B cell (primary cell): ENCODE measurements at regions not wholly inside any gene's neighbourhood (a gene's known extent, or its start where the extent isn't known, plus 50 kb on each side); places are given as distances from the start of the nearest gene placed in this dataset.
"Not testable (repeated sequence)": the region's sequence is repeated elsewhere in the genome, so short reads cannot be mapped to it uniquely, and the experiment has no call there.

Source experiments
- ATAC-seq: fragments of 200-7000 bp; cut with Tn5 transposase; one replicate; pipeline ENCODE4 v1.10.0; 2021; ENCODE audit warnings: low read depth, mild to moderate bottlenecking, moderate number of reproducible peaks, moderate library complexity
- CTCF ChIA-PET: fragments of 350-600 bp; sonication (Branson Sonifier 250); formaldehyde crosslinking; loops from one replicate; lab custom pipeline; 2021; ENCODE audit warnings: antibody characterized with exemption, inconsistent platforms; lab: Charles Lee
- POLR2A ChIA-PET: fragments of 350-600 bp; sonication (Branson Sonifier 250); formaldehyde crosslinking; loops from one replicate; lab custom pipeline; 2021; ENCODE audit warnings: antibody characterized with exemption; lab: Charles Lee
- DNase-seq: peaks from one replicate; pipeline ENCODE4 v3.0.0; 2013
- H2AFZ ChIP-seq: 2 replicates; pipeline ENCODE4 v1.6.1; 2012; ENCODE audit warnings: mild to moderate bottlenecking, low read depth, low read length; ENCODE audit not compliant: insufficient read depth, poor library complexity, severe bottlenecking
- H3K27ac ChIP-seq, 2 donors: 1 replicate in 1 of 2; 2 replicates in 1 of 2; pipeline ENCODE4 v1.5.1; 2012 to 2013; ENCODE audit warnings: low read length in 2 of 2, mild to moderate bottlenecking in 2 of 2, moderate library complexity in 1 of 2
- H3K27me3 ChIP-seq, 4 experiments: fragments of 200-600 bp in 1 of 4; sonication (generic) in 1 of 4; replicated peaks in 1 of 4; 1 replicate in 2 of 4; 2 replicates in 2 of 4; pipeline versions ENCODE4 v1.6.1 to v1.7.0; 2013 to 2016; ENCODE audit warnings: low read length in 3 of 4, mild to moderate bottlenecking in 2 of 4, mixed read lengths in 1 of 4, moderate library complexity in 1 of 4; ENCODE audit not compliant: insufficient read depth in 4 of 4, control insufficient read depth in 3 of 4; ENCODE audit errors: control extremely low read depth in 1 of 4
- H3K36me3 ChIP-seq, 2 experiments: replicated peaks in 1 of 2; 1 replicate in 1 of 2; 2 replicates in 1 of 2; pipeline versions ENCODE4 v1.6.1 to v1.7.1; 2013; ENCODE audit warnings: low read length in 1 of 2; ENCODE audit not compliant: insufficient read depth in 2 of 2, control insufficient read depth in 1 of 2; ENCODE audit errors: control extremely low read depth in 1 of 2, extremely low read depth in 1 of 2
- H3K4me1 ChIP-seq, 2 donors: fragments of 200-600 bp in 1 of 2; sonication (generic) in 1 of 2; 1 replicate in 1 of 2; 2 replicates in 1 of 2; pipeline versions ENCODE4 v1.5.1 to v1.6.1; 2013 to 2017; ENCODE audit warnings: low read length in 2 of 2; ENCODE audit not compliant: control insufficient read depth in 2 of 2, insufficient read depth in 2 of 2
- H3K4me2 ChIP-seq: replicated peaks from 2 replicates; pipeline ENCODE3; 2012; ENCODE audit warnings: mild to moderate bottlenecking, low read depth, low read length; ENCODE audit not compliant: poor library complexity, severe bottlenecking
- H3K4me3 ChIP-seq, 5 experiments: fragments of 200-600 bp in 1 of 5; sonication (generic) in 1 of 5; 1 replicate in 3 of 5; 2 replicates in 2 of 5; pipeline versions ENCODE4 v1.5.1 to v1.7.0; 2011 to 2016; ENCODE audit warnings: low read length in 4 of 5, mild to moderate bottlenecking in 4 of 5, low read depth in 2 of 5, control low read depth in 1 of 5, moderate library complexity in 1 of 5; ENCODE audit not compliant: insufficient read depth in 1 of 5; ENCODE audit errors: control extremely low read depth in 1 of 5, extremely low read depth in 1 of 5
- H3K79me2 ChIP-seq: fragments of 200-600 bp; sonication (generic); one replicate; pipeline ENCODE4 v1.6.0; 2016; ENCODE audit warnings: low read length; ENCODE audit not compliant: control insufficient read depth, insufficient read depth
- H3K9ac ChIP-seq: fragments of 200-600 bp; sonication (generic); 2 replicates; pipeline ENCODE4 v1.6.1; 2017; ENCODE audit warnings: mild to moderate bottlenecking, low read length, moderate library complexity
- H3K9me3 ChIP-seq, 3 donors: one replicate each; pipeline versions ENCODE4 v1.6.1 to v1.7.1; 2013; ENCODE audit warnings: low read length in 2 of 3; ENCODE audit not compliant: control insufficient read depth in 2 of 3, insufficient read depth in 1 of 3; ENCODE audit errors: control extremely low read depth in 1 of 3
- H4K20me1 ChIP-seq: 2 replicates; pipeline ENCODE4 v1.6.0; 2012; ENCODE audit warnings: mild to moderate bottlenecking, low read length; ENCODE audit not compliant: insufficient read depth, control insufficient read depth, poor library complexity, severe bottlenecking
- H3K27ac Mint-ChIP-seq: one replicate; pipeline ENCODE4 v1.8.0; 2021; ENCODE audit warnings: mixed read lengths
- H3K27me3 Mint-ChIP-seq: one replicate; pipeline ENCODE4 v1.8.0; 2021; ENCODE audit warnings: mixed read lengths
- H3K4me1 Mint-ChIP-seq: one replicate; pipeline ENCODE4 v1.8.0; 2021; ENCODE audit warnings: mixed read lengths
- H3K4me3 Mint-ChIP-seq: one replicate; pipeline ENCODE4 v1.8.0; 2021; ENCODE audit warnings: mixed read lengths
- H3K9me3 Mint-ChIP-seq: one replicate; pipeline ENCODE4 v1.8.0; 2022; ENCODE audit warnings: mixed read lengths; ENCODE audit not compliant: insufficient read depth
- WGBS: methylation state at CpG from one replicate; pipeline ENCODE4 v1.1.5; 2013; ENCODE audit warnings: missing lambda C conversion rate; ENCODE audit not compliant: insufficient coverage; 5-methylcytosine and 5-hydroxymethylcytosine counted together
- intact Hi-C: fragments of 100-400 bp; cut with micrococcal nuclease; formaldehyde crosslinking; loops from one replicate; pipeline ENCODE4 v1.10.0; 2022

- H4K20me1 ChIP-seq, DNase-seq, H3K4me1 ChIP-seq, H3K36me3 ChIP-seq, H3K79me2 ChIP-seq, H3K4me3 Mint-ChIP-seq, H3K27ac ChIP-seq, H3K9ac ChIP-seq, H3K27me3 ChIP-seq, CTCF ChIA-PET, H2AFZ ChIP-seq, POLR2A ChIA-PET, intact Hi-C loops, H3K4me1 Mint-ChIP-seq, H3K4me3 ChIP-seq, H3K27me3 Mint-ChIP-seq, H3K4me2 ChIP-seq, ATAC-seq, H3K27ac Mint-ChIP-seq: not testable (repeated sequence)
- WGBS = 98% methylated on average over 9 of the region's 10 CpGs
- H3K9me3 Mint-ChIP-seq = peaks cover 11% of the 10 kb centered on the region
- peaks cover 0 to 21% (median 0%) of the 10 kb centered on the region in 3 donors for H3K9me3 ChIP-seq
These were observed 738.6 kb upstream of the DEFB115 start for GRCh38 chr20:30518906-30519305.

GRCh38 chr20:30521686-30522415, 735.6 kb upstream of the DEFB115 start:
- H3K4me1 Mint-ChIP-seq, CTCF ChIA-PET: not testable (repeated sequence)

GRCh38 chr20:30524155-30524554, 733.3 kb upstream of the DEFB115 start:
- intact Hi-C loops, ATAC-seq, CTCF ChIA-PET, POLR2A ChIA-PET, H3K4me3 ChIP-seq, H3K9me3 Mint-ChIP-seq, H3K27ac ChIP-seq, H3K36me3 ChIP-seq, H3K4me1 Mint-ChIP-seq, H3K4me3 Mint-ChIP-seq, H4K20me1 ChIP-seq, H3K4me1 ChIP-seq, DNase-seq, H3K27ac Mint-ChIP-seq, H3K27me3 ChIP-seq, H3K79me2 ChIP-seq, H3K27me3 Mint-ChIP-seq, H3K9ac ChIP-seq, H3K4me2 ChIP-seq, H2AFZ ChIP-seq: not testable (repeated sequence)
- peaks cover 0 to 13% (median 0%) of the 10 kb centered on the region in 3 donors for H3K9me3 ChIP-seq
- no CpG with 5 or more reads among the region's 4 CpGs for WGBS

More at GRCh38 chr20:30521686-30522415, 735.6 kb upstream of the DEFB115 start:
- POLR2A ChIA-PET, H2AFZ ChIP-seq, H3K9ac ChIP-seq, H3K27ac ChIP-seq, H3K27me3 ChIP-seq, H3K36me3 ChIP-seq, intact Hi-C loops, H3K27me3 Mint-ChIP-seq, H3K4me1 ChIP-seq, H3K27ac Mint-ChIP-seq, H3K9me3 Mint-ChIP-seq, H3K4me2 ChIP-seq, H3K4me3 Mint-ChIP-seq, ATAC-seq, H3K4me3 ChIP-seq, DNase-seq, H3K79me2 ChIP-seq, H4K20me1 ChIP-seq: not testable (repeated sequence)
- peaks cover 0 to 15% (median 0%) of the 10 kb centered on the region in 3 donors for H3K9me3 ChIP-seq
- 100% methylated on average over 6 of the region's 15 CpGs for WGBS

GRCh38 chr20:30524761-30525160, 732.7 kb upstream of the DEFB115 start:
- H3K4me3 ChIP-seq, H3K4me1 Mint-ChIP-seq, intact Hi-C loops, H3K4me2 ChIP-seq, H2AFZ ChIP-seq, ATAC-seq, H3K9me3 Mint-ChIP-seq, H3K36me3 ChIP-seq, H3K4me3 Mint-ChIP-seq, H3K27ac ChIP-seq, H3K9ac ChIP-seq, H3K27me3 Mint-ChIP-seq, DNase-seq, H3K4me1 ChIP-seq, H3K9me3 ChIP-seq, H3K79me2 ChIP-seq, H4K20me1 ChIP-seq, H3K27me3 ChIP-seq, CTCF ChIA-PET, H3K27ac Mint-ChIP-seq, POLR2A ChIA-PET: not testable (repeated sequence)
- WGBS = no CpG with 5 or more reads among the region's 2 CpGs
